Large intestine (tissue), 3 donors: ENCODE measurements at regions not wholly inside any gene's neighbourhood (a gene's known extent, or its start where the extent isn't known, plus 50 kb on each side); places are given as distances from the start of the nearest gene placed in this dataset.
"Not testable (repeated sequence)": the region's sequence is repeated elsewhere in the genome, so short reads cannot be mapped to it uniquely, and the experiment has no call there.

ENCODE experiments used
- DNase-seq, 2 donors: peaks; one replicate each; pipeline versions ENCODE4 v3.0.0 to v3.0.0-alpha.2; 2013
- H3K27ac ChIP-seq: one replicate; pipeline ENCODE4 v1.5.1; 2013; ENCODE audit warnings: low read length
- H3K27me3 ChIP-seq: 2 replicates; pipeline ENCODE4 v1.6.1; 2013; ENCODE audit warnings: low read length; ENCODE audit not compliant: control insufficient read depth, insufficient read depth
- H3K36me3 ChIP-seq: 2 replicates; pipeline ENCODE4 v1.6.1; 2013; ENCODE audit warnings: low read length; ENCODE audit not compliant: control insufficient read depth, insufficient read depth
- H3K4me1 ChIP-seq: one replicate; pipeline ENCODE4 v1.6.1; 2013; ENCODE audit warnings: low read length; ENCODE audit not compliant: control insufficient read depth, insufficient read depth
- H3K4me3 ChIP-seq: one replicate; pipeline ENCODE4 v1.5.1; 2013; ENCODE audit warnings: low read length
- H3K9me3 ChIP-seq: one replicate; pipeline ENCODE4 v1.6.1; 2013; ENCODE audit warnings: mild to moderate bottlenecking, low read depth, low read length, moderate library complexity; ENCODE audit not compliant: control insufficient read depth
- WGBS: methylation state at CpG from one replicate; pipeline ENCODE4 v1.1.5; 2013; ENCODE audit warnings: low lambda C conversion rate; ENCODE audit not compliant: insufficient coverage; 5-methylcytosine and 5-hydroxymethylcytosine counted together

DNA sequence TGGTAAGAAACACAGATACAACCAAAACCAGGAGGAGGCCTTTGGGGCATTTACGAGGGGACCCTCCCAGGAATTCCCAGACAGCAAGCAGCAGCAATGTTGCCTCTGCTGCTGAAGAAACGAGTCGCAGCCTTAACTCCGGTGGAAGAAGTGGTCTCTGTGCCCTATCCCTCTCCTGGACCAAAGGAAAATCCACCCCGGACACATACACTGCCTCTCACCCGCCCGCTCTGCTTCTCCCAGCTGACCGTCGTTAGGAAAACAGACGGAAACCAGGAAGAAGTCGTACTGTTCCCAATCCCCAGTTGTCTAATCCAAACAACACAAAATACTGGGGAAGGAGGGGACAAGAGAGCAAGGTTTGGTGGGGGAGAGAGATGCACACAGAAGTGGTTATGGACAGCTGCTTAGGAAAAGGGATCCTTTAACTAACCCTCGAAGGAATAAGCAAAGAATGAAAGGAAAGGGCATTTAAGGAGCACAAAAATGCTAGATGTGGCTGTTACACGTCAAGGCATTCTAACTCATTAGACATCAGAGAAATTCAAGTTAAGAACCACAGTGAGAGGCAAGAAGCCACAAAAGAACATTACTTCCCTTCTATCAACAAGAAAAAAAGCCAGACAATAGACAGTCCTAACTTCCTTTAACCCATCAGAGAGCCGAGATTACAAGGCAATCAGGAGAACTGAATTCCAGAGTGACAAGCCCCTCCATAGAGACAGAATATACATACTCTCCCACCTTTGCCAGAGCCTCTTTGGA, 71.9 kb downstream of the ACTL7B start:
- WGBS: 71% methylated on average over 6 of the region's 14 CpGs
- Histone ChIP-seq H3K36me3 (no peaks in the 10 kb centered on the region), H3K4me1 (peaks cover 5% of the 10 kb centered on the region), H3K27me3 (no peaks in the 10 kb centered on the region), H3K9me3 (no peaks in the 10 kb centered on the region), H3K27ac (no peak overlapping the region), H3K4me3 (no peak overlapping the region)
- no peak for DNase-seq

DNA sequence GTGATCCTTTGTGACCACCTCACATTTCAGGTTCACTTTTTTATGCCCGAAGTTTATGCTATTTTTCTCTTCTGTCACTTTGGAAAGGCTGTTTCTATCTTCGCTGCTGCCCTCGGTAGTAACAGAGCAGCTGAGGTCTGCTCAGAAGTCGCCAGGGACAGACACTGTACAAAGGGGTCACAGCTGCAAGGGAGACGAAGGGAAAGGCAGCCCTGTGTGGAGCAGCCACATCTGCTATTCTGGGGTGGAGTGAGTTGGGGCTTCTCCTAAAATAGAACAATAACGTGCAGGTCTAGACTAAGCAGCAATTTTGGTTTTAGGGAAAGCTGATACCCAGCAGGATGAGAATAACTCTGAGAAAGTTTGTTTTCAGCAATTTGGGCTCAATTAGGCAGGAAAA, 72.5 kb downstream of the ACTL7B start:
- H3K27ac ChIP-seq: no peak overlapping the region
- no peaks in the 10 kb centered on the region for H3K9me3 ChIP-seq
- no peak for DNase-seq
- H3K4me3 ChIP-seq: no peak overlapping the region
- no peaks in the 10 kb centered on the region for H3K36me3 ChIP-seq
- no peaks in the 10 kb centered on the region for H3K27me3 ChIP-seq
- WGBS: no CpG with 5 or more reads among the region's 6 CpGs
- H3K4me1 ChIP-seq: peaks cover 5% of the 10 kb centered on the region

DNA sequence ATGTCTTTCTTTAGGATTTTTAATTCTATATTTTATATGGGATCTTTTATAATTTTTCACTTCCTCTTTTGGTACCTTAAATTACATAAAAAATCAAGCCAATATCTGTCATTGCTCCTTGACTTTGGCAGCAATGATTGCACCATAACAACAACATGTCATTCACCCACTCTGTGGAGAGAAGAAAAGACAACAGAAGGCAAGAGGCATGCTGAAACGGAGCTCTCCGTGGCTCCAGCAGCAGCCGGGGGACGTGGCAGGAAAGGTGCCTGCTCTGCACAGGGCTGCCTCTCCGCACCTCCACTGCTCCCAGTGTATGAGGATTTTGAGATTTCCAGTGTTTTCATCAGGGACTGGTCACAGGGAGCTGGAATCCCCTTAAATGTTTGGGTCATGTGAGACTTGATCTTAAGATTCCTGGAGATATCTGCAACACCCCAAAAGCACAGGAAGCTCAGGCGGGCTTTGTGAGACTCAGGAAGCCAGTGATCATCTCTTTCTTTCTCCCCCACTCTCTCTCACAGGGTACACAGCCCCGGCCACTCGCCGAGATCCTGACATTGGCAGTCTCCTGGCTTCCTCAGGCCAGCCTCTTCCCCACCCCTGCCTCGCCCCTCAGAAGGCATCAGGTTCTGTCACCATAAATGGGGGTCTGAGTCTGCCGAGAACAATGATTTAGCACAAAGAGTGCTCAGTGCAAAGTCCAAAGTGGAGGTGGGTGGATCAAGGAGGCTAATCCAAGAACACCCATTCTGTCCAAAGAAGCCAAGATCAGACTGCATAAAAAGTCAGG, 74.6 kb downstream of the ACTL7B start:
- no CpG with 5 or more reads among the region's 11 CpGs for WGBS
- Histone ChIP-seq H3K4me3 (peak overlapping the region; percentile 3), H3K4me1 (peaks cover 5% of the 10 kb centered on the region), H3K27me3 (no peaks in the 10 kb centered on the region), H3K9me3 (no peaks in the 10 kb centered on the region), H3K36me3 (no peaks in the 10 kb centered on the region), H3K27ac (no peak overlapping the region)
- DNase-seq: peak in 1 of 2 donors; percentile 58

DNA sequence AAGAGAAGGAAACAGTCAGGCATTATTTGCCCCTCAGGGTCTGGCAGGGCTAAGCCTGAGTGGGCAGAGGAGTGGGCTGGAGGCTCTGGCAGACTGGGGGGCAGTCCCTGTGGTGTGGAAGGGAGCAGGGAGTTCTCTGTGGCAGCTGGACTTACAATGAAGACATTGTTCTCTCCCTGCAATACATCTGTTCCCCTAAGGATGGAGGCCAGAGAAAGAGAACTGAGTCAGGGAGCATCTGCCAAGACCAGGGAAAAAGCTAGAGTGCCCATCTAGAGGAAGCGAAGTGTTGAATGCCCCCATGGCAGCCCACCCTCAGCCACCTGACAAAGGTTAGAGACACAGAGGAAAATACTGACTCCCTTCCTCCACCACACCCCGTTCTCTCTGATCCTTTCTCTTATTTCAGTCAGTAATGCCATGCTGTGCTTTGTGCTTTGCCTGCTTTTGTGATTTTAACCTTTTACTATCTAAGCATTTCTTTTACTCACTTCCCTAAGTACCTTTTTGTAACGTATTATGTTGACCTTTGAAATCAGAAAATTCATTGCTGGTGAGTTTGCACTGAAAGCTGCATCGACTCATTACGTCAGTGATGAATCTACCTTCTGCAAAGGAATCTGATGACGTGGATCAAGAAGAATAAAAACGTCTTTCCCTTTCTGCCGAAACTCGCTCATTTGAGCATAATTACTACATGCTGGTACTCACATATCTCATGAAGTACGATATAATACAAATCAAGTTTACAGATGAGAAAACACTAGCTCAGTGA, 76.0 kb downstream of the ACTL7B start:
- H3K27me3 ChIP-seq: no peaks in the 10 kb centered on the region
- H3K36me3 ChIP-seq: no peaks in the 10 kb centered on the region
- H3K9me3 ChIP-seq: no peaks in the 10 kb centered on the region
- H3K4me1 ChIP-seq: peaks cover 5% of the 10 kb centered on the region
- WGBS: 86% methylated on average over 7 of the region's 10 CpGs
- no peak overlapping the region for H3K27ac ChIP-seq
- no peak overlapping the region for H3K4me3 ChIP-seq
- no peak for DNase-seq

DNA sequence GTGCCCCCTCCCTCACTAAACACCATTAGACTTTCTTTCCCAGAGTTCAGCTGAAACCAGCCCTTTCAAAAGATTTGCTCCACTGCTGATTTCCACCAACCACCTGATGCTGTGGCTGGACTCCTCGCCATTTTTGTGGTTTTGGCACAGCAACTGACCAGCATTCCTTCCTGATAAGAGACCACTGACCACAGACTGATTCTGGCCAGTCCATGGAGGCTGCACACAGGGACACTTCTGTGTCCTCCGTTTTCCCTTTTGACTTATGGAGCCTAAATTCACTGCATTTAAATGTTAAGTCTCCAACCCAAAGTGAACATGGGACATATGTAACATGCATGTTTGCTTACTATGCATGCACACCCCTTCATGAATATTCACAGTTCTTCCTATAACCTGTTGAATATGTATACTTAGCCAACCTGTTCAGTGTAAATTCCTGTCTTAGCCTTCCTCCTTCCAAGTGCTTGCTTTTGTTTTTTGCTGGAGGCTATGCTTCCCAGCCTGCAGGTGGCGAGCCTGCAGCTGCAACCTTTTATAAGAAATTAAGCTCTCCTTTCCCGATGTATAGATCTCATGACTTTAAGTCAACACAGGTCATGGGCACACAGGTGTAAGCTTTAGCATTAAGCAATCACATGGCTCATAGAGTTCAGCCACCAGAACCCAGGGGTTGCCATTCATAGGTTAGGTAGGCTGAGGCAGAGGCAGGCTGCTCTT, 78.7 kb downstream of the ACTL7B start:
- DNase-seq: no peak
- H3K9me3 ChIP-seq: no peaks in the 10 kb centered on the region
- peaks cover 5% of the 10 kb centered on the region for H3K4me1 ChIP-seq
- no CpG with 5 or more reads among the region's 4 CpGs for WGBS
- no peaks in the 10 kb centered on the region for H3K27me3 ChIP-seq
- no peak overlapping the region for H3K4me3 ChIP-seq
- no peaks in the 10 kb centered on the region for H3K36me3 ChIP-seq
- H3K27ac ChIP-seq: no peak overlapping the region

DNA sequence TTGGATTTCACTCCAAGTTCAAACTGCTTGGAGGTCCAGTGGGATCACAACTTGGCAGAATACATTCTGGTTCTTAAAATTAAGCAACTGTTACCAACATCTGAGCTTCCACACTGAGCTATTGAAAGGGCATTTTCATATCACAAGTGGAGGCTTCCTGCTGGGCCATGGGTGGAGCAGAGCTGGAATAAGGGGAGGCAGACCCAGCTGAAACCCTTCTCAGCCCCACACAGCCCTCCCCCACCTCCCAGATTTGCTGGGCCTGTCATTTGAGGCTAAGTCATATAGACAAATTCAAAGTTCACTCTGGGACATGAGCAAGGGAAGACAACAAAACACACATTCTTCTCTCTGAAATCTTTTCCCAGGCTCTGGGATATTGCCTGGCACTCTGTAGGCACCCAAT, 79.9 kb downstream of the ACTL7B start:
- H3K4me3 ChIP-seq: no peak overlapping the region
- no peak overlapping the region for H3K27ac ChIP-seq
- no peaks in the 10 kb centered on the region for H3K36me3 ChIP-seq

DNA sequence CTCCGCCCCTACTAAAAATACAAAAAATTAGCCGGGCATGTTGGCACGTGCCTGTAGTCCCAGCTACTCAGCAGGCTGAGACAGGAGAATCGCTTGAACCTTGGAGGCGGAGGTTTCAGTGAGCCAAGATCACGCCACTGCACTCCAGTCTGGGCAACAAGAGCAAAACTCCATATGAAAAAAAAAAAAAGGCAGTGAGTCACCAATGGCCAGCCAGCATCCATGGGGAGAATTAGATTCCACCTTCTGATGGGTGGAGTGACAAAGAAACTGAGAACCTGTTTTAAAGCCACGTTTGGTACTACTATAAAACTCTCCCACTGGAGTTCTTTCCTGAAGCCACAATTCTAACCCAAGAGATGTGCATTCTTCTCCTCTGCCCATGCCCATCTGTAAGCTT, 81.7 kb downstream of the ACTL7B start:
- not testable (repeated sequence) for H3K4me3 ChIP-seq, DNase-seq, H3K27ac ChIP-seq, H3K4me1 ChIP-seq, H3K36me3 ChIP-seq, H3K27me3 ChIP-seq, H3K9me3 ChIP-seq
- WGBS: 80% methylated on average over 3 of the region's 7 CpGs

More for the DNA sequence above, 79.9 kb downstream of the ACTL7B start:
- H3K4me1 ChIP-seq: no peaks in the 10 kb centered on the region
- H3K9me3 ChIP-seq: no peaks in the 10 kb centered on the region
- no peaks in the 10 kb centered on the region for H3K27me3 ChIP-seq
- DNase-seq: no peak

DNA sequence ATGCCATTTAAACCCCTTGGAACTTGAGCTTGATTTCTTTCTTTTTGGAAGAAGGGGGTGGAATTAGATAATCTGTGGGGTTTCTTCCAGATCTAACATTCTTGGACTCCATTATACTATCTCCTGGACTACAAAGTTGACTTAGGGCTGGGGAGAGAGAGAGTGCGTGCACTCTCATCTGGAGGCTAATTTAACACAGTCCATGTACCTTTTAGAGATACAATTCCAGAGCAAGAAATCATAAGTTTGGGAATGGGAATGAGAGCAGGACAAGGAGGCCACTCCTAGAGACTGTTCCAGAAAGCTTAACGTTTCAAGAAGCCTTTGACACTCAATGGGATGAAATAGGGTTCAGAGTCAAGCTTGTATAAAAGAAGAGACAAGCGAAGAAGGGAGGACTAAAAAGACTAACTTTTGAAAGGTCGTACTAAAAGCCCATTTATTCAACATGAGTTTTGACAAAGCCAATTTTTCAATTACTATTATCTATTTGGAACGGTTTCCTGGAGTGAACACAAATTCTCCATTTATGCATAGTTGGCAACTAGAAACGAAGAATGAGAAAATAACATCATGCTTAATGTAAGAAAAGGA, 83.4 kb downstream of the ACTL7B start:
- Histone ChIP-seq H3K4me3 (no peak overlapping the region), H3K27me3 (no peaks in the 10 kb centered on the region), H3K27ac (no peak overlapping the region), H3K9me3 (no peaks in the 10 kb centered on the region), H3K4me1 (no peaks in the 10 kb centered on the region), H3K36me3 (no peaks in the 10 kb centered on the region)
- WGBS: 82% methylated on average over 3 of the region's 6 CpGs
- no peak for DNase-seq

DNA sequence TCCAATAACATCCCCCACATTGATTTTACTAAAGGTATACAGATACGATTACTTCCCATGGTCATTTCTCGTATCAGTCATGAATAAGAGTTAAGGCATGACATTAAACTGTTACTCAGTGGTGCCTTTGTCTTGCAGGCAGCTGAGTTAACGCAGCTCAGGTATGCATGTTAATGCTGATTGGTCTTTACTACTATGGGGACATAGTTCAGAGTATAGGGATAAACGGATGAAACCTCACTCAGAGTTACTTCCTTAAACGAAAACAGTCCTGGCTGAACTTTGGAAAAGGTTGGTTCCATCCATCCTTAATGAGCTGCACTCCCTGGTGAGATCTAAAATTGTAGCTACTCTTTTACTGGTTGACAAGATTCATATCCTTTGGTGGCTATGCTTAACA, 87.0 kb downstream of the ACTL7B start:
- H3K4me3 ChIP-seq: no peak overlapping the region
- H3K36me3 ChIP-seq: no peaks in the 10 kb centered on the region
- WGBS: no CpG with 5 or more reads among the region's 5 CpGs
- no peaks in the 10 kb centered on the region for H3K9me3 ChIP-seq
- peak in 1 of 2 donors; percentile 52 for DNase-seq
- no peaks in the 10 kb centered on the region for H3K4me1 ChIP-seq
- no peak overlapping the region for H3K27ac ChIP-seq
- no peaks in the 10 kb centered on the region for H3K27me3 ChIP-seq
